IPS-NIHi7 (cell line): ENCODE measurements at regions not wholly inside any gene's neighbourhood (a gene's known extent, or its start where the extent isn't known, plus 50 kb on each side); places are given as distances from the start of the nearest gene placed in this dataset.
A peak's percentile ranks its signal among the peaks of the same experiment; 100 is the strongest.

Source experiments
- DNase-seq: peaks from one replicate; pipeline ENCODE4 v3.0.0; 2012; ENCODE audit warnings: mixed read lengths; ENCODE audit errors: extremely low spot score

DNA sequence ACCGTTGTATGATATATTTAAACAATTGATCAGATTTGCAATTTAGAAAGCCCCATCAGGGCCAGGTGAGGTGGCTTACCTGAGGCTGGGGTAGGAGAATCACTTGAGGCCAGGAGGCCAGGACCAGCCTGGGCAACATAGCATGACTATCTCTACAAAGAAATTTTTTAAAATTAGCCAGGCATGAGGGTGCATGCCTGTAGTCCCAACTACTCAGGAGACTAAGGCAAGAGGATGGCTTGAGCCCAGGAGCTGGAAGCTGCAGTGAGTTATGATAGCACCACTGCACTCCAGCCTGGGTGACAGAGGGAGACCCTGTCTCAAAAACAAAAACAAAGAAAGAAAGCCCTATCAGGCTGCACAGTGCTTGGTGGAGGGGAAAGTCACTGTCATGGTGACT is 159.9 kb upstream of the RAB4A start:
- DNase-seq: no peak

DNA sequence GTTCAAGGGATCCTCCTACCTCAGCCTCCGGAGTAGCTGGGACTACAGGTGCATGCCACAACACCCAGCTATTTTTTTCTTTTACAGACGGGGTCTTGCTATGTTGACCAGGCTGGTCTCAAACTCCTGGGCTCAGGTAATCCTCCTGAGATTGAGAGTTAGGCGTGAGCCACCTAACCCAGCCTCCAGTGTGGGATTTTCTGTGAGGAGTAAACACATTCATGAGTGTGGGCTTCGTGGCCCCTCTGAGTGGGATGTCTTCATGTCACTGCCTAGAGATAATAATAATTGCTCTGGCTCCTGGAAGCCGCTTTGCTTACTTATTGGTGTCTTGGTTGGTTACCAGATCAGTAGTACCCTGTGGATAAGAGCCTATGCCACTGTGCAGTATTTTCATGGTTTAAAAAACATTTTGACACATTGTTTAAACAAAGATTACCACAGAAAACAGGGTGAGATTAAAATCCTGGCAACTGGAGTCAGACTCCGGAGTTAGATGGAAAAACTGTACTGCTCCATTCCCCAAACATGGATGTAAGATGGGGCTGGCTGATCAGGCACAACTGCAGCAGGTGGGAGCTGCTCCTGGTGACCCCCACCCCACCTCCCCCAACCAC is 159.1 kb upstream of the RAB4A start:
- no peak for DNase-seq

DNA sequence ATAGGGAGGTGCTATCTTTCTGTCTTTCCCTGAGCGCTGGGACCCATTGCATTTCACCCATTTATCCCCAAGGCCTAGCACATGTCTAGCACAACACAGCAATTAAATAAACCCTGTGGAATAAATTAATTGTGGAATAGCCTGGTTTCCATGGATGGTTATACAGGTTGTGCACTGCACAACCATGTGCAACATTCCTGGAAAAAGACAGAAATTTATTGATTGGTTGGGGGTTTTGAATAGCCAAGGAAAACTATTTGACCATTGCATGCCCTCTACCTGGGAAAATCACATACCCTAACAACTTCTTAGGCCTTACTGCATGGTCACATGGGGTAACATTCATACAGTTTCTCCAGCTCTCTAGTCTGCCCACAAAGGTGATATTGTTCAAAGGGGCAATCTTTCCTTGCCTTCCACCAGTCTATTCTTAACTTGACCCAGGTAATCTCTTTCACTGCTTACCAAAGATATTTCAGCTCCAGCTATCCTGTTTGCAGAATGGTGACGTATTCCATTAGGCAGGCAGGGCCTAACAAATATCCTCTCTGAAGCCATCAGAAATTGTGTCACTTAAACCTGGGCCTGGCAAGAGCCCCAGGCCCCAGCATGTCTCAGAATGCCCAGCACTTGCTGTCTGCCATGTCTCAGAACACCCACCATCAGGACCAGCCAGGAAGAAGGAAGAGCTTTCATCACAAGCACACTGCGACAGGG is 157.9 kb upstream of the RAB4A start:
- no peak for DNase-seq

DNA sequence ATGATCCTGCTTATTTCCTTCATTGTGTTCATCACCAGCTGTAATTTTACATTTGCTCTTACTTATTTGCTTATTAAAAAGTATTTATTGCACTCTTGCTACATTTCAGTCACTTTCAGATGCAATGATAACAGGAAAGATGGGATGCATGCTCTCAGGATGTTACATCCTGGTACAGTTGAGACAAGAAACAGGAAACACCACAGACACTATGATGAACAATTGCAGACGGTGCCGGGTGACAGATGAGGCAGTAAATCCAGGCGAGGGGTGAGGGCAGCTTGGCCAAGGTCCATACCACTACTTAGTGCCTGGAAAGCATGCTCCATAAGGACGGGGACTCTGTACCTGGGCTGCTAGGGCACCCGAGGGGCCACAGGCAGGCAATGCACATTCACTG is 156.6 kb upstream of the RAB4A start:
- DNase-seq: no peak

DNA sequence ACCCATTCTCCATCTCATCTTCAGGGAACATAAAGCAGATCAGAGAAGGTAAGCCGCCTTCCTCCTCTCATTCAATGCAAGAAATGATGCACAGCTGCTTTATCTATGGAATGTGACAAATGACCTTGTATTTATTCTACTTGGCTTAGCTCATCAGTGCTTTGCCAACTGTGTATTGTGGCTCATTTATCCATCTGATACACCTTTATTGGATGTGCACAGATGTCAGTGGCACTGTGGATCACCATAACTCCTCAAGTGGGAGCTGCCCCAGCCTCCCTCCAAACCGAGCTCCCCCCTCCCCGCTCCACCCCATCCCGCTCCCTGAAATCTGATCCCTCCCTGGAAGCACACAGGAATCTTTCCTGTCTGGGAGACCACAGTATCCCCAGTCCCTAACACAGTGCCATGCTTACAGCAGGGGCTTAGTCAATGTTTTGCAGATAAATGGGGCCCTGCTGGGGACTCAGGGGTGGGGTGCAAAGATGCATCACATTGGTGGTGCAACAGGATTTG is 156.0 kb upstream of the RAB4A start:
- peak; percentile 71 for DNase-seq

DNA sequence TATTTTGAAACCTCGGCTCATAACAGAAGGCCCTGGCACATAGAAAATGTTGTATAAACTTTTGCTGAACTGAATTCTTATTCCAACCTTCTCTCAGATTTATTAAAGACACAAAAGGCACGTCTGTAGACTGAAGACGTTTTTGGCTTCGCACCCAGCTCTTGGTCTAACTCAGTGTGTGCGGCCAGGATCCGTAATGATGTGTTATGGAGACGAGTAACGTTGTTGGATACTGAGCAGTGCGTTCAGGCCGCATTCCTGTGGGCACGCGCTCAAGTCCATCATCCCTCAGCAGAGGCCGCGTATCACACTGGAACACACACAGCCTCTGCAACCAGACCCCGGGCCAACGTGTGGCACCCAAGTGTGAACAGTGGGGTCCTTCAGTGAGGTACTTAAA is 154.8 kb upstream of the RAB4A start:
- DNase-seq: no peak

DNA sequence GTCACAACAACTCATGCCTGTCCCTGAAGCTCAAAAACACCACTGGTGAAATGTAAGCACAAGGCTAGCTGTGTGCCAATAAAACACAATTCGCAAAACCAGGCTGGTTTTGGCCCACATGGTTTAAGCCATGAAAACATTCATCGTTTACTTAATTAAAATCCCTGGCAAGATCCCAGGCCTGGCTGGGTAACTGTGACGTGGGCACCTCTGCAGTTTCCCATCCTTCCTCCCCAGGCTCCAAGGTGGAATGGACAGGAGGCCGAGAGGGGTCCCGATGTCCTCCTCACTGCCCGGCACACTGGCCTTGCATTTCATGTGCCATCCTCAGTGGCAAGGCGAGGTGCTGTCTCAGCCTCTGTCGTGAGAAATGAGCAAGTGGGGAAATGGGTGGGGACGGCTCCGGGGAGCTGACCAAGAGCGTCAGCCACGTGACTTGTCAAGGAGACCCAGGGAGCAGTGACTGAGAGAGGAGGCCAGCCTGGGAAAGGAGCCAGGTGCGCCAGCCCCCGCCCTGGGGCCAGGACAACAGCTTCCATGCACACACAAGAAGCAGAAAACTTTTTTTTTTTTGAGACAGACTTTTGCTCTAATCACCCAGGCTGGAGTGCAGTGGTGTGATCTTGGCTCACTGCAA is 153.1 kb upstream of the RAB4A start:
- DNase-seq: no peak

DNA sequence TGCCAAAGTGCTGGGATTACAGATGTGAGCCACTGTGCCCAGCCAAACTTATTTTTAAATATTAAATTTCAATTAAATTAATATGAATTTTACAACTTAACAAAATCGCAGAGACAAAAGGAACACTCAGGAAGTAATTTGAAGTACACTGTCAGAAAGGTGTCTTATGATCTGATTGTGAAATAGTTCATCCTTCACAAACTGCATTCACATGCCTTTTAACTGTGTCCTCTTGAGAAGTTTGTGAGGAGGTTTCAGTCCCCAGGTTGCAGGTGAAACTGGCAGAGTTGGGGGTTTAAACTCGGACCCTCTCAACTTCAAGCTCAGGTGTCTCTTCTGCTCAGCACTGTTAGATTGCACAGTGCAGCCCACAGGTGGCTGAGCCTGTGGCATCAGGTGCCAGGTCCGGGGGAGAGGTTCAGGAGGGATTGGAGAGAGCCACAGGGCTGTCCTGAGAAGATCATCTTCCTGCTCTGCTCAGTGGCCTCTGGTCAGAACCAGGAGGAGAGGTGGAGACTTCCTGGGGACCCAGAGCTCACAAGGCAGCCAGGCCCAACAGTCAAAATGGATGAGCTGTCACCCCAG is 152.3 kb upstream of the RAB4A start:
- no peak for DNase-seq

DNA sequence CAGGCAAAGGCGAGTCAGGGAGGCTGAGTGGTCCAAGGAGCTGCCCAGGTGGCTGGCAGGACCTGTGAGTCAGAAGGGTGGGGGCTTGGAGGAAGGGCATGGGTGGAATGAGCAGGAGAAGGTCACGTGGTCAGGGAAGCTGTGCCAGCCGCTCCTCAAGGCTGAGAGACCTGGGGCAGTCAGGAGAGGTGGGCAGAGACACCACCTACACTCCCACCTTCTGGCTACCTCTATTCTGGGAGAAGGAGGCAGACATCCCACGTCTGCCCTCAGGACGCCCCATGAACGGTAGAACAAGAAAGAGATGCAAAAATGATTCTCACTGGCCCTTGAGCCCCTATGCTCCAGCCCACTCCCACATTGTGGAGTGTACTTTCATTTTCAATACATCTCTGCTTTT is 151.8 kb upstream of the RAB4A start:
- no peak for DNase-seq

DNA sequence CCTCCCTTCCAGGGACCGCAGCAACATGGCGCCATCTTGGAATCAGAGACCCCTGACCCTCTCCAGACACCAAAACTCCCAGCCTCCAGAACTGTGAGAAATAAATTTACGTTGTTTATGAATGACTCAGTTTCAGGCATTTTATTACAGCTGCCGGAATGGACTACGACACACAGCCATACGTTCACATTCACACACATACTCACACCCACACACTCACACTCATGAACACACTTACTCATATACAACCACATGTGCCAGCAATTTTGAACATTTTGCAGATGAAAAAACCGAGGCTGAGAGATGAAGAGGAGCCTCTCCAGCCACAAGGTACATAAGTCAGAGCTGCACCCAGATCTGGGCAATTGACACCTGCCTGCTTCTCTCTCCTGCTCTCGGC is 151.0 kb upstream of the RAB4A start:
- DNase-seq: no peak

DNA sequence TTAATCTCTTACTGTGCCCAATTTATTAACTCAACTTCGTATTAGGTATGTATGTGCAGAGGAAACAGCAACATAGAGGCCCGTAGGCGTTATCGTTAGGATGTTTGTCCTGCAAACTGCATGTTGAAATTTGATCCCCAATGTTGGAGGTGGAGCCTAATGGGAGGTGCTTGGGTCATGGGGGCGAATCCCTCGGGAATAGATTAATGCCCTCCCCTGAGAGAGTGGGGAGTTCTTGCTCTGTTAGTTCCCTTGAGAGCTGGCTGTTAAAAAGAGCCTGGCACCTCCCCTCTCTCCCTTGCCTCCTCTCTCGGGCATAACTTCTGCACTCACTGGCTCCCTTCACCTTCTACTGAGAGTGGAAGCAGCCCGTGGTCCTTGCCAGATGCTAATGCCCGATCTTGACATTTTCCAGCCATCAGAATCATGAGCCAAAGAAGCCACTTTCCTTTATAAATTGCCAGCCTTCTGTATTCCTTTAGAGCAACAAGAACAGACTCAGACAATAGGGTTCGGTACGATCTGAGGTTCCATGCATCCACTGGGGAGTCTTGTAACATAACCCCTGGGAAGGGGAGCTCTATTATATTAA is 149.0 kb upstream of the RAB4A start:
- no peak for DNase-seq

DNA sequence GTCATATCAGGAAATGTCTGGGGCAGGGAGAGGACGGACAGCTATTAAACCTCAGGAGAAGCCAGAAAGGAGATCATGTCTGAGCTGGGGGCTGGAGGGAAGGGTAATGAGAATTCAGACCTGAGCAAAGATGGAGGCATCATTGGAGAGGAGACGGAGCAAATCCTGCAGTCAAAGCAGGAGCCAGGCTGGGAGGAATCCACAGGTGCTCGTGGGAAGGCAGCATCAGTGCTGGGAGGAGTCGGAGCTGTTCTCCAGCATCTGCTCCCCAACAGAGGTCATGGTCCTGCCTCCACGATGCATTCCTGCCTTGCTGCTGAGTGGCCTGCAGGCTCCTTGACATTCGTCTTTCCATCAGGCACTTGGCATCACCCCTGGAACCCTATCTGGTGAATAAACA is 148.3 kb upstream of the RAB4A start:
- no peak for DNase-seq

DNA sequence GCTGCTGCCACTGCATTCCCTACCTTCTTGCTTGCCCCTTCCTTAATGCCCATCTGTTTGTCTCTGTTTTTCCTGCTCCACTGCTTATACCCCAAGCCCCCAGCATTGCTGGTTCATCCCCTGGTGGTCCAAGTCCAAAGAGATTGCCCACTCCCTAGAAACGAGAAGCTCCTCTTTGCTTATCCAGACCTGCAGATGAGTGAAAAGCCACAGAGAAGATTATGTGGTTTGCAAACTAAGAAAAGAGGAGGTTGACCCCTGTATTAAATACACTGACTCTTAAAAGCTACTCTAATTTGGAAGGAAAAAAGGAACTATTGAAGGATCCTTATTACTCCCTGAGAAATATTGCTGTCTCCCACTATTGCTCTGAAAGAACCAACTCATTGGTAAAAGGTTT is 146.8 kb upstream of the RAB4A start:
- no peak for DNase-seq

DNA sequence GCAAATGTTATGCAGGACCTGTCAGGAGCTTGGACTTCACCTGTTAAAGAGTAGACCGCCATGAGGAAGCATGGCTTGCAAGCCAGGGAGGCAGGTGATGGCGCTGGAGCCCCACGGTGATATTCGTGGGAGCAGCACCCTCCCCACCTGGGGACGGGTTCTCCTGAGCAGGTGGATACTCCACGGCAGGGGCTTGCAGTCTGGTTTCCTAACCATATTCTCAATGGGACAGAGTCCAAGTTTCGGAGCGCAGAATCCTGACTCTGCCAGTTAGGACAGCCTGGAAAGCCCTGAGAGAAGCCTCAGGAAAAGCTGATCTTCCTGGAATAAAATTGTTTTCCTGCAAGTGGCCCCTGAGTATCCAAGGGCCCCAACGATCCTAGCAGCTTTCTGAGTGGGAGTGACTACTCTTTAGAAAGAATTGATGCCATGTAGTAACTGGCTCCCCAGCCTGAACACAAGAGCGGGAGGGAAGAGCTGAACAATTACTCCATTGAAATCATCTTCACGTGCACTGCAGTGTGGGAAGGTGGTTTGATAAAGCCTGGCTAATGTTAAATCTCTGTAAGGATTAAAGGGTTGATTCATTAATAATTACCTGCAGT is 146.3 kb upstream of the RAB4A start:
- no peak for DNase-seq

DNA sequence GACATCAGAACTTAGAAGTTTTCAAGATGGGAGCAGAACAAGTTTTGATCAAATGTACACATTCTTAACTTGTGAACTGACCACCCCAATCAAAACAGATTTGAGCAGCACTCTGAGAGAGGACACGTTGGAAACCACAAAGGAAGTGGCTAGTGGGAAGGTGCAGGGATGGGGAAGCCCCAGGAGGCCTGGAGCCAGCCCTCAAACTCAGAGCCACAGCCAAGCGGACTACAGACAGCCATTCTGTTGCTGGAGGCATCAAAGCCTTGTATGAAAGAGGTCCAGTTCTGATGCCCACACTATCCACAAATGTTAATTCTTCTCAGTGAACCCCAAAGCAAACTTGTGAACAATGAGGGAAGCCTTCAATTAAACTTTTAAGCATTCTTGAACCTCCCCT is 143.6 kb upstream of the RAB4A start:
- no peak for DNase-seq

DNA sequence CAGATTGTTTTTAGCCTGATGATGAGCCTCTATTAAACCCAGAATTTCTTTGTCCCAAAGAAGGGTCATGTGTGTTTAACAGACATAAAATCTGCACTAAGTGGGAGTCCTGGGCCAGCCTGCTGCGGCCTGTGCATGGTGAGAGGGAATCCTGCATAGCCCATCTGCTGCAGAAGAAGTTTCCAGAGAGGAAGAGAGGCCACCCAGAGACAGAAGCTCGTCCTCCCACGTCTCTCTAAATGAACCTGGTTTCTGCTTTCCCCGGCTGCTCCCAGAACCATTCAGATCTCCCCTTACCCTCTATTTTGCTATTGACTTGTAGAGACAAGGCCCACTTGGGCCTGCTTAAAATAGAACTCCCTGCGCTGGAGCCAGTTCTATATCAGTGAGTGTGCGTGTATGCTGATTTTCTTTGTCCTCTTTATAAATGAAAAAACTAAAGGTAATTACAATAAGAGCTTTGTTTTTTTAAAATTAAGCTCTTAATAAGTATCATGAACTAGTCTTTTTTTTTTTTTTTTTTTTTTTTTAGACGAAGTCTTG is 142.8 kb upstream of the RAB4A start:
- no peak for DNase-seq

DNA sequence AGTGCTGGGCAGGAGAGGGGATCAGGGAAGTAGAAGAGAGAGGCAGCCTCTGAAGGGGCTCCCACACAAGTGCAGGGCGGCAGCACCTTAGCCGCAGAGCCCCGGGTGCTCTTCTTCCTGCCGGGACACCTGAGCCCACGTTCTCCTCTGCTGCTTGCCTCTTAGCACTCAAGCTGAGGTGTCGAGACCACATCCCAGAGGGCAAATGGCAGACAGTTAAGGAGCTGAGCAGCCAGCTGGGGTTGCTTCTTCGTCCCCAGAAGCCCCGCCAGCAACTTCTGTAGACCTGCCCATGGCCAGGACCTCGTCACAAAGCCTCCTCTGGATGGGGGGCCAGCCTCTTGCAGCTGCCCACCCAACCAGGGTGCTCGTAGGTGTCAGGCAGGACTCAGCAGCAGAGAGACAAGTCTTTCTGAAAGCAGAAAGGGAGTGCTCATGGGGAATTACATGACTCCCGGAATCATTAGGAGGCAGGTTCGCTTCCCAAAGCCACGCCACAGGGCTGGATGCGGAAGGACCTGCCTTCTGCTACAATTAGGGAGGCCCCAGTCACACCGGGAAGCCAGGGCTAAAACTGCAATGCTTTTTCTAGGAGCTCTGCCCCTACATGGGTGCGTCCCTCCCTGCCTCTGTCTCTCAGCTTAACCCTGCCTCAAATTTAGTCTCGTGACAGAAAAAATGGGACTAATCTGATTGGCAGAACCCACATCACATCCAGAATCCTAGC is 141.4 kb upstream of the RAB4A start:
- no peak for DNase-seq

DNA sequence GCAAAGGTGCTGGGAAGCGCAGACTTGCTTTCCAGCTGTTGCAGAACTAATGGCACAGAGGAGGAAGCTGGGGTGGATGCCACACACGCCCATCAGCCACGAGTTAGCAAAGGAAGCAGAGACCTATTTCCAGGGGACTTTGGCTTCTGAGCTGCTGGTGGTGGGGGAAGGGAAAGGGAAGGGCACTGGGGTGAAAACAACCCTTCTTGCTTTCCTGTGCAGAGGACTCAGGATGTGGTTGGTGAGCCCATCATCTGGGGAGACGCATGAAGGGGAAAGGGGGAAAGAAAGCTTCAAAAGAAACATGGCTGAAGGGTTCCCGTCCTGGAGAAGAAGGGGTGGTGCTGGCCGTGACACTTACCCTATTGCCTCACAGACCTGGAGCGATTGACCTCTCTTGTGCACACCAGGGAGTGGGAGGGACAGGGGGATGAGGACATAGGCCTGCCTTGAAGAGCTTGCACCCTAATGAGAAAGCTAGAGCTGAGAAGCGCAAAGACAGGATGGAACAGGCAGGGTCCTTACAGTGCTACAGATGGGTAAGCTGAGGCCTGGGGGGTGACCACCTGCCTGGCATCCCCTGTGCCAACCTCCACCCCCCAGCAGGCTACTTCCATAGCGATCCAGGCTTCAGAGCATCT is 140.8 kb upstream of the RAB4A start:
- no peak for DNase-seq

DNA sequence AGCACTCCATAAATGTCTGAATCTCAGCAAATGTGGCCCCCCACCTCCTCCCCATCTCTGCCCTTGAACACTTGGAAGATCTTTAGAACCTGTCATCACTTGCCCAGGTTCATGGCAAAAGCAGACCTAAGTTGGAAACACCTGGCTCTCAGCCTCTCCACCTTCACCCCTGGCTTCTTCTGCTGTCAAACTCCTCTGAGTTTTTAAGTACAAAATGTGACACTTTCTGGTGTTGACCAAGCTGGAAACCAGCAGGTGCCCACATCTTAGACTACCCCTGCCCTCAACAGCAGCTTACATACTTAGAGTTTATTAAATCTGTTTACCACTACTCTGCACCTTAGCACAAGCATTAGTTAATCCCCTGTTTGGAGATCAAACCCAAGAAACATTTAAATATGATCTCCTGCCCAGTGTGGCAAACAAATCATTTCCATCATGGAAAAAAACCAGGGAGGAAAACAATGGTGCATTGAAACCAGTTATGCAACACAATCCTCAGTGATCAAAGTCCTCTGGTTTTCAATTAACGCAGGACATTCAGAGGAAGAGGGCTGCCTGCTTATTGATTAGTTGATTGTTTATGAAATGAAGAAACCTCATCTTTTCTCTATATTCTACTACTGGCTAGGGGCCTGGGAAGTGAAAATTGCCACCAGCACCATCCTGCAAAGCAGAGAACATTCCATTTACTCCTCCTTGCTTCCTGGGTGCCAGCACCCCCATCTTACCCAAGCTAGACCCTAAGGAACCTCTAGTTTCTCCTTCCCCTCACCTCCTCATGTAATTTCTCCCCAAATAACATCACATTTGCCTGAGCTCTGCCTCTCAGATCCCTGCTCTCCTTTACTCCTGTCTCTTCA is 139.4 kb upstream of the RAB4A start:
- DNase-seq: no peak

DNA sequence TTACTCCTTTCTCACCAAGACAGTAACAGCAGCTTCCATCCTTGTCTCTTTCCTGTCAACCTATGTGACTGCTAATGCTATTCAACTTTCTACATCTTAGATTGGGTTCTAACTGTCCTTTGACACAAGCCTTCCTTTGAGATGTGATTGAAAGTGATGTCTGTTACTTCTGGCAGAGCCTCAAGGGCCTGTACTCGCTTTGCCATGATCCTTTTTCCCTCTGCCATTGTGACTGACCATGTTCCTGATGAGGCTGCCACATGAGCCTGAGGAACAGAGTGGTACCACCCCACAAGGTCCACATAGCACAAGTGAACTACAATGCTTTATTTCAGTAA is 138.8 kb upstream of the RAB4A start:
- DNase-seq: no peak
